Vagina (tissue), 2 donors: ENCODE measurements at regions not wholly inside any gene's neighbourhood (a gene's known extent, or its start where the extent isn't known, plus 50 kb on each side); places are given as distances from the start of the nearest gene placed in this dataset.

ENCODE experiments used
- CTCF ChIP-seq, 3 experiments: fragments of 450-650 bp in 2 of 3; fragments of 200-600 bp in 1 of 3; sonication (generic) in 1 of 3; IDR thresholded peaks; one replicate each; pipeline ENCODE4 v1.5.1; 2017 to 2019; ENCODE audit warnings: antibody characterized with exemption in 3 of 3, mild to moderate bottlenecking in 2 of 3, moderate library complexity in 2 of 3
- POLR2A ChIP-seq, 2 donors: fragments of 450-650 bp; IDR thresholded peaks; one replicate each; pipeline ENCODE4 v1.6.1; 2017; ENCODE audit warnings: antibody characterized with exemption in 2 of 2, mild to moderate bottlenecking in 2 of 2, moderate library complexity in 2 of 2
- POLR2AphosphoS5 ChIP-seq, 2 donors: sonication (generic); formaldehyde crosslinking; IDR thresholded peaks; one replicate each; pipeline ENCODE4 v1.9.0; 2017; ENCODE audit warnings: antibody characterized with exemption in 2 of 2, mild to moderate bottlenecking in 2 of 2, low read depth in 1 of 2; ENCODE audit not compliant: insufficient read depth in 1 of 2

- TF ChIP-seq CTCF (IDR thresholded peaks at IDR 0.05) (no peak), POLR2AphosphoS5 (IDR thresholded peaks at IDR 0.05; ENCODE audit: insufficient read depth in 1 of 2, low read depth in 1 of 2) (no peak), POLR2A (IDR thresholded peaks at IDR 0.05) (no peak)
Measured at GRCh38 chr15:38174691-38175090, 77.9 kb upstream of the SPRED1 start.
